HG03460 (cell line): ENCODE measurements at regions not wholly inside any gene's neighbourhood (a gene's known extent, or its start where the extent isn't known, plus 50 kb on each side); places are given as distances from the start of the nearest gene placed in this dataset.
"Not testable (repeated sequence)": the region's sequence is repeated elsewhere in the genome, so short reads cannot be mapped to it uniquely, and the experiment has no call there.

Experiments used
- ATAC-seq: cut with Tn5 transposase; IDR thresholded peaks from one replicate; pipeline ENCODE4 v1.9.1; 2021; ENCODE audit not compliant: unreplicated experiment

GRCh38 chr6:76856065-76856464 lies 607.2 kb downstream of the HTR1B start:
- ATAC-seq: no peak

- no peak for ATAC-seq
These were observed 610.5 kb downstream of the HTR1B start for GRCh38 chr6:76852776-76853175.

- not testable (repeated sequence) for ATAC-seq
These were observed 613.9 kb downstream of the HTR1B start for GRCh38 chr6:76849274-76849970.

- no peak for ATAC-seq
These were observed 620.1 kb downstream of the HTR1B start for GRCh38 chr6:76843054-76843822.

GRCh38 chr6:76840865-76841264 lies 622.4 kb downstream of the HTR1B start:
- no peak for ATAC-seq

GRCh38 chr6:76840041-76840745 lies 623.1 kb downstream of the HTR1B start:
- no peak for ATAC-seq

- ATAC-seq: no peak
These were observed 623.8 kb downstream of the HTR1B start for GRCh38 chr6:76839505-76839904.

GRCh38 chr6:76837564-76837963 lies 625.7 kb downstream of the HTR1B start:
- no peak for ATAC-seq

GRCh38 chr6:76835695-76836094 lies 627.6 kb downstream of the HTR1B start:
- no peak for ATAC-seq

GRCh38 chr6:76835293-76835692 lies 628.0 kb downstream of the HTR1B start:
- ATAC-seq: no peak

GRCh38 chr6:76834399-76834798 lies 628.9 kb downstream of the HTR1B start:
- ATAC-seq: no peak

GRCh38 chr6:76831299-76831698 lies 632.0 kb downstream of the HTR1B start:
- ATAC-seq: no peak

GRCh38 chr6:76823578-76823977 lies 639.7 kb downstream of the HTR1B start:
- not testable (repeated sequence) for ATAC-seq

GRCh38 chr6:76818451-76818850 lies 644.8 kb downstream of the HTR1B start:
- no peak for ATAC-seq

GRCh38 chr6:76817429-76817828 lies 645.9 kb downstream of the HTR1B start:
- ATAC-seq: no peak

GRCh38 chr6:76814496-76815458 lies 648.5 kb downstream of the HTR1B start:
- no peak for ATAC-seq

- no peak for ATAC-seq
These were observed 653.0 kb downstream of the HTR1B start for GRCh38 chr6:76810286-76810685.

GRCh38 chr6:76803038-76803580 lies 660.2 kb downstream of the HTR1B start:
- no peak for ATAC-seq

- ATAC-seq: no peak
These were observed 670.9 kb downstream of the HTR1B start for GRCh38 chr6:76792394-76792793.

GRCh38 chr6:76790881-76791280 lies 672.4 kb downstream of the HTR1B start:
- no peak for ATAC-seq
